ENCODE measurements at regions not wholly inside any gene's neighbourhood (a gene's known extent, or its start where the extent isn't known, plus 50 kb on each side); places are given as distances from the start of the nearest gene placed in this dataset.

GRCh38 chr2:222058819-222059445 lies 239.9 kb downstream of the PAX3 start:
- DNase-seq: peak; percentile 8

GRCh38 chr2:222057347-222058073 lies 241.3 kb downstream of the PAX3 start:
- peak; percentile 13 for DNase-seq

- DNase-seq: no peak
These were observed 243.5 kb downstream of the PAX3 start for GRCh38 chr2:222055328-222055727.

GRCh38 chr2:222054813-222055212 lies 244.0 kb downstream of the PAX3 start:
- peak; percentile 11 for DNase-seq

GRCh38 chr2:222052934-222053367 lies 245.8 kb downstream of the PAX3 start:
- DNase-seq: no peak

GRCh38 chr2:222050981-222051380 lies 247.8 kb downstream of the PAX3 start:
- no peak for DNase-seq

GRCh38 chr2:222049946-222050345 lies 248.9 kb downstream of the PAX3 start:
- DNase-seq: no peak

- DNase-seq: no peak
These were observed 254.9 kb downstream of the PAX3 start for GRCh38 chr2:222043897-222044296.

GRCh38 chr2:222042666-222043065 lies 256.1 kb downstream of the PAX3 start:
- no peak for DNase-seq

- DNase-seq: no peak
These were observed 258.5 kb downstream of the PAX3 start for GRCh38 chr2:222040333-222040732.

- no peak for DNase-seq
These were observed 259.0 kb downstream of the PAX3 start for GRCh38 chr2:222039821-222040220.

GRCh38 chr2:222038067-222038802 lies 260.6 kb downstream of the PAX3 start:
- DNase-seq: peak; percentile 52

- DNase-seq: no peak
These were observed 261.6 kb downstream of the PAX3 start for GRCh38 chr2:222037211-222037610.

- no peak for DNase-seq
These were observed 264.7 kb downstream of the PAX3 start for GRCh38 chr2:222034058-222034457.

GRCh38 chr2:222033541-222033940 lies 265.3 kb downstream of the PAX3 start:
- peak; percentile 10 for DNase-seq

GRCh38 chr2:222025881-222026271 lies 272.9 kb downstream of the PAX3 start:
- DNase-seq: no peak

GRCh38 chr2:222024932-222025880 lies 273.6 kb downstream of the PAX3 start:
- peak; percentile 40 for DNase-seq

GRCh38 chr2:222017252-222017850 lies 281.4 kb downstream of the PAX3 start:
- peak; percentile 69 for DNase-seq

GRCh38 chr2:222013889-222014288 lies 284.9 kb downstream of the PAX3 start:
- DNase-seq: no peak

- peak; percentile 83 for DNase-seq
These were observed 298.5 kb downstream of the PAX3 start for GRCh38 chr2:222000326-222000725.

- DNase-seq: peak; percentile 71
These were observed 299.1 kb downstream of the PAX3 start for GRCh38 chr2:221999717-222000116.

GRCh38 chr2:221999166-221999565 lies 299.6 kb downstream of the PAX3 start:
- no peak for DNase-seq

Data from fibroblast of skin of abdomen (primary cell).